MM.1S (cell line): ENCODE measurements at regions not wholly inside any gene's neighbourhood (a gene's known extent, or its start where the extent isn't known, plus 50 kb on each side); places are given as distances from the start of the nearest gene placed in this dataset.

ENCODE experiments used
- DNase-seq: peaks from one replicate; pipeline ENCODE4 v3.0.0-alpha.2; 2015
- H2AFZ ChIP-seq: fragments of 300-600 bp; sonication (generic); 2 replicates; pipeline ENCODE4 v1.6.0; 2016; ENCODE audit warnings: antibody characterized with exemption, low read length
- H3F3A ChIP-seq: fragments of 300-600 bp; sonication (generic); 2 replicates; pipeline ENCODE4 v1.6.1; 2016; ENCODE audit warnings: mild to moderate bottlenecking, antibody characterized with exemption, low read length, moderate library complexity, mixed read lengths; ENCODE audit not compliant: insufficient read depth
- H3K27ac ChIP-seq: fragments of 300-600 bp; sonication (generic); 2 replicates; pipeline ENCODE4 v1.5.1; 2016; ENCODE audit warnings: mild to moderate bottlenecking, low read length
- H3K27me3 ChIP-seq: fragments of 300-600 bp; sonication (generic); replicated peaks from 2 replicates; pipeline ENCODE4 v1.6.0; 2016; ENCODE audit warnings: low read length; ENCODE audit not compliant: insufficient read depth
- H3K36me3 ChIP-seq: fragments of 300-600 bp; sonication (generic); replicated peaks from 2 replicates; pipeline ENCODE4 v1.6.1; 2016; ENCODE audit warnings: mild to moderate bottlenecking, low read length, mixed read lengths; ENCODE audit not compliant: insufficient read depth
- H3K4me1 ChIP-seq: fragments of 300-600 bp; sonication (generic); 2 replicates; pipeline ENCODE4 v1.6.1; 2016; ENCODE audit warnings: low read length, mixed read lengths
- H3K4me2 ChIP-seq: fragments of 300-600 bp; sonication (generic); 2 replicates; pipeline ENCODE4 v1.6.0; 2016; ENCODE audit warnings: low read depth, low read length
- H3K4me3 ChIP-seq: fragments of 300-600 bp; sonication (generic); 2 replicates; pipeline ENCODE4 v1.5.1; 2016; ENCODE audit warnings: low read length, mixed read lengths
- H3K79me2 ChIP-seq: fragments of 300-600 bp; sonication (generic); 2 replicates; pipeline ENCODE4 v1.6.1; 2016; ENCODE audit warnings: mixed run types, low read length, mixed read lengths
- H3K9ac ChIP-seq: fragments of 300-600 bp; sonication (generic); 2 replicates; pipeline ENCODE4 v1.6.1; 2016; ENCODE audit warnings: low read length, mixed read lengths
- H3K9me2 ChIP-seq: fragments of 300-600 bp; sonication (generic); replicated peaks from 2 replicates; pipeline ENCODE4 v1.6.1; 2016; ENCODE audit warnings: mild to moderate bottlenecking, low read length, mixed read lengths; ENCODE audit not compliant: insufficient read depth
- H3K9me3 ChIP-seq: fragments of 300-600 bp; sonication (generic); replicated peaks from 2 replicates; pipeline ENCODE4 v1.6.1; 2016; ENCODE audit warnings: mild to moderate bottlenecking, low read length, mixed read lengths; ENCODE audit not compliant: insufficient read depth
- H4K20me1 ChIP-seq: fragments of 300-600 bp; sonication (generic); 2 replicates; pipeline ENCODE4 v1.6.1; 2016; ENCODE audit warnings: mild to moderate bottlenecking, low read length, moderate library complexity, mixed read lengths; ENCODE audit not compliant: insufficient read depth
- CTCF ChIP-seq: fragments of 300-600 bp; sonication (generic); IDR thresholded peaks from 2 replicates; pipeline ENCODE4 v1.5.1; 2016; ENCODE audit warnings: antibody characterized with exemption, low read length, mixed read lengths
- EZH2 ChIP-seq: fragments of 300-600 bp; sonication (generic); optimal IDR thresholded peaks from 2 replicates; pipeline ENCODE3; 2017; ENCODE audit warnings: low read depth, mild to moderate bottlenecking, antibody characterized with exemption, low read length, mixed read lengths
- EZH2phosphoT487 ChIP-seq: fragments of 300-600 bp; sonication (generic); IDR thresholded peaks from 2 replicates; pipeline ENCODE4 v1.6.1; 2018; ENCODE audit warnings: antibody characterized with exemption, low read length

GRCh38 chr5:68795190-68795589 lies 298.6 kb upstream of the SLC30A5 start:
- no peaks in the 10 kb centered on the region for H3K9me2 ChIP-seq
- H3F3A ChIP-seq: no peaks in the 10 kb centered on the region
- H3K27me3 ChIP-seq: no peaks in the 10 kb centered on the region
- no peak overlapping the region for H3K9ac ChIP-seq
- H3K79me2 ChIP-seq: no peaks in the 10 kb centered on the region
- no peak overlapping the region for H3K4me2 ChIP-seq
- no peak overlapping the region for H2AFZ ChIP-seq
- no peaks in the 10 kb centered on the region for H3K4me1 ChIP-seq
- H3K4me3 ChIP-seq: no peak overlapping the region
- TF ChIP-seq EZH2 (no peak), EZH2phosphoT487 (no peak), CTCF (no peak)
- no peaks in the 10 kb centered on the region for H4K20me1 ChIP-seq
- H3K27ac ChIP-seq: no peak overlapping the region
- H3K36me3 ChIP-seq: no peaks in the 10 kb centered on the region
- DNase-seq: no peak
- no peaks in the 10 kb centered on the region for H3K9me3 ChIP-seq

- no peak overlapping the region for H2AFZ ChIP-seq
- H3K27ac ChIP-seq: no peak overlapping the region
- no peaks in the 10 kb centered on the region for H3K9me2 ChIP-seq
- no peaks in the 10 kb centered on the region for H3K4me1 ChIP-seq
- no peak for TF ChIP-seq EZH2phosphoT487
- TF ChIP-seq CTCF: no peak
- no peak for TF ChIP-seq EZH2
- H3K4me2 ChIP-seq: no peak overlapping the region
- DNase-seq: no peak
- H3K79me2 ChIP-seq: no peaks in the 10 kb centered on the region
- no peaks in the 10 kb centered on the region for H3K27me3 ChIP-seq
- H3K9me3 ChIP-seq: no peaks in the 10 kb centered on the region
- H3K4me3 ChIP-seq: no peak overlapping the region
- no peaks in the 10 kb centered on the region for H3F3A ChIP-seq
- H3K36me3 ChIP-seq: no peaks in the 10 kb centered on the region
- H4K20me1 ChIP-seq: no peaks in the 10 kb centered on the region
- H3K9ac ChIP-seq: no peak overlapping the region
Measured at GRCh38 chr5:68798877-68799843, 294.7 kb upstream of the SLC30A5 start.

- H3K27ac ChIP-seq: no peak overlapping the region
- no peaks in the 10 kb centered on the region for H3K4me1 ChIP-seq
- H3K9me2 ChIP-seq: no peaks in the 10 kb centered on the region
- H3F3A ChIP-seq: no peaks in the 10 kb centered on the region
- TF ChIP-seq CTCF: no peak
- no peak for TF ChIP-seq EZH2phosphoT487
- TF ChIP-seq EZH2: no peak
- H3K36me3 ChIP-seq: no peaks in the 10 kb centered on the region
- no peak overlapping the region for H3K4me3 ChIP-seq
- H3K27me3 ChIP-seq: no peaks in the 10 kb centered on the region
- no peaks in the 10 kb centered on the region for H4K20me1 ChIP-seq
- DNase-seq: no peak
- H3K79me2 ChIP-seq: no peaks in the 10 kb centered on the region
- H2AFZ ChIP-seq: no peak overlapping the region
- H3K9ac ChIP-seq: no peak overlapping the region
- H3K9me3 ChIP-seq: no peaks in the 10 kb centered on the region
- no peak overlapping the region for H3K4me2 ChIP-seq
Measured at GRCh38 chr5:68802430-68802829, 291.4 kb upstream of the SLC30A5 start.
